ENCODE measurements at regions not wholly inside any gene's neighbourhood (a gene's known extent, or its start where the extent isn't known, plus 50 kb on each side); places are given as distances from the start of the nearest gene placed in this dataset.

- Histone ChIP-seq H3K79me1 (ENCODE audit: low read depth, low read length) (no peaks in the 10 kb centered on the region), H2AFZ (ENCODE audit: low read length) (no peak overlapping the region)
- no CpG with 5 or more reads among the region's 10 CpGs for WGBS, 2 donors (ENCODE audit: extremely low coverage in 2 of 2, insufficient read length in 2 of 2, insufficient replicate concordance in 1 of 2)
Measured at GRCh38 chr12:126518596-126519200, 1453.5 kb downstream of the AACS start.

GRCh38 chr12:126519833-126520232 is 1454.6 kb downstream of the AACS start:
- Histone ChIP-seq H3K9me3 (replicated peaks in 1 of 2; ENCODE audit: control insufficient read depth in 2 of 2, insufficient read depth in 1 of 2, low read depth in 1 of 2, low read length in 2 of 2) (no peaks in the 10 kb centered on the region), H4K91ac (ENCODE audit: low read depth, low read length, poor library complexity) (no peak overlapping the region)
- WGBS, 2 donors (ENCODE audit: extremely low coverage in 2 of 2, insufficient read length in 2 of 2, insufficient replicate concordance in 1 of 2): no CpG with 5 or more reads among the region's 3 CpGs

More at GRCh38 chr12:126518596-126519200, 1453.5 kb downstream of the AACS start:
- Histone ChIP-seq H4K8ac (ENCODE audit: low read depth, low read length) (no peak overlapping the region), H2BK5ac (ENCODE audit: low read length) (no peak overlapping the region), H2BK120ac (ENCODE audit: low read depth, low read length) (no peak overlapping the region), H2BK15ac (ENCODE audit: low read length) (no peak overlapping the region), H2BK12ac (ENCODE audit: low read length) (no peak overlapping the region), H3K4me1 (ENCODE audit: control insufficient read depth in 2 of 2, insufficient read depth in 1 of 2, low read depth in 1 of 2, low read length in 2 of 2) (no peaks in the 10 kb centered on the region), H4K91ac (ENCODE audit: low read depth, low read length, poor library complexity) (no peak overlapping the region), H3K9ac (ENCODE audit: low read depth, low read length, poor library complexity) (no peak overlapping the region), H3K27ac (replicated peaks; ENCODE audit: low read length) (no peak overlapping the region), H3K4me3 (ENCODE audit: low read length in 2 of 2) (no peak overlapping the region), H3K27me3 (ENCODE audit: control insufficient read depth in 3 of 3, insufficient read depth in 3 of 3, low read depth in 1 of 3, low read length in 3 of 3) (no peaks in the 10 kb centered on the region), H3K23ac (ENCODE audit: low read depth, low read length, poor library complexity) (no peak overlapping the region), H3K36me3 (replicated peaks in 1 of 2; ENCODE audit: control insufficient read depth in 2 of 2, insufficient read depth in 2 of 2, low read length in 2 of 2) (no peaks in the 10 kb centered on the region), H3K4me2 (ENCODE audit: insufficient read depth, low read length, poor library complexity, severe bottlenecking) (no peak overlapping the region), H3K9me3 (replicated peaks in 1 of 2; ENCODE audit: control insufficient read depth in 2 of 2, insufficient read depth in 1 of 2, low read depth in 1 of 2, low read length in 2 of 2) (no peaks in the 10 kb centered on the region), H3K18ac (ENCODE audit: low read length) (no peak overlapping the region), H3K4ac (ENCODE audit: low read length) (no peak overlapping the region), H3K14ac (ENCODE audit: low read length) (no peak overlapping the region), H2AK5ac (ENCODE audit: low read depth, low read length) (no peak overlapping the region)
- DNase-seq (ENCODE audit: low spot score): no peak

DNA sequence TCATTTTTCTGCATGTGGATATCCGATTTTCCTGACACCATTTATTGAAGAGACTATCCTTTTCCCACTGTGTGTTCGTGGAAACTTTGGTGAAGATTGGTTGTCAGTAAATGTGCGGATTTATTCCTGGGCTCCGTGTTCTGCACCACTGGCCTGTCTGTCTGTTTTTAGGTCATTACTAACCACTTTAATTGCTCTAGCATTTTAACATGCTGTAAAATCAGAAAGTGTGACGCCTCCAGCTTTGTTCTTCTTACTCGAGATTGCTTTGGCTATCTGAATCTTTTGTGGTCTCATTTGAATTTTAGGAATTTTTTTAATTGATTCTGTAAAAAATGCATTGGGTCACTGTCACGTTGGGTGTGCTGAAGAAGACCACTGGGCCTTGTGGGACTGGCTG is 1458.7 kb downstream of the AACS start:
- no peak overlapping the region for H2BK15ac ChIP-seq (ENCODE audit: low read length)

More at GRCh38 chr12:126519833-126520232, 1454.6 kb downstream of the AACS start:
- Histone ChIP-seq H3K27me3 (ENCODE audit: control insufficient read depth in 3 of 3, insufficient read depth in 3 of 3, low read depth in 1 of 3, low read length in 3 of 3) (no peaks in the 10 kb centered on the region), H2BK12ac (ENCODE audit: low read length) (no peak overlapping the region), H4K8ac (ENCODE audit: low read depth, low read length) (no peak overlapping the region), H3K23ac (ENCODE audit: low read depth, low read length, poor library complexity) (no peak overlapping the region), H3K27ac (replicated peaks; ENCODE audit: low read length) (no peak overlapping the region), H2AK5ac (ENCODE audit: low read depth, low read length) (no peak overlapping the region), H3K4me1 (ENCODE audit: control insufficient read depth in 2 of 2, insufficient read depth in 1 of 2, low read depth in 1 of 2, low read length in 2 of 2) (no peaks in the 10 kb centered on the region), H2BK15ac (ENCODE audit: low read length) (no peak overlapping the region), H3K14ac (ENCODE audit: low read length) (no peak overlapping the region), H3K4me3 (ENCODE audit: low read length in 2 of 2) (no peak overlapping the region), H3K4ac (ENCODE audit: low read length) (no peak overlapping the region), H3K18ac (ENCODE audit: low read length) (no peak overlapping the region), H3K9ac (ENCODE audit: low read depth, low read length, poor library complexity) (no peak overlapping the region), H2AFZ (ENCODE audit: low read length) (no peak overlapping the region), H2BK5ac (ENCODE audit: low read length) (no peak overlapping the region), H3K36me3 (replicated peaks in 1 of 2; ENCODE audit: control insufficient read depth in 2 of 2, insufficient read depth in 2 of 2, low read length in 2 of 2) (no peaks in the 10 kb centered on the region), H3K79me1 (ENCODE audit: low read depth, low read length) (no peaks in the 10 kb centered on the region), H3K4me2 (ENCODE audit: insufficient read depth, low read length, poor library complexity, severe bottlenecking) (no peak overlapping the region), H2BK120ac (ENCODE audit: low read depth, low read length) (no peak overlapping the region)
- no peak for DNase-seq (ENCODE audit: low spot score)

GRCh38 chr12:126534495-126534894 is 1469.3 kb downstream of the AACS start:
- Histone ChIP-seq H3K4me2 (ENCODE audit: insufficient read depth, low read length, poor library complexity, severe bottlenecking) (no peak overlapping the region), H2BK12ac (ENCODE audit: low read length) (no peak overlapping the region), H3K9ac (ENCODE audit: low read depth, low read length, poor library complexity) (no peak overlapping the region), H2AFZ (ENCODE audit: low read length) (no peak overlapping the region), H3K18ac (ENCODE audit: low read length) (no peak overlapping the region), H4K8ac (ENCODE audit: low read depth, low read length) (no peak overlapping the region), H2AK5ac (ENCODE audit: low read depth, low read length) (no peak overlapping the region), H3K14ac (ENCODE audit: low read length) (no peak overlapping the region), H2BK120ac (ENCODE audit: low read depth, low read length) (no peak overlapping the region), H4K91ac (ENCODE audit: low read depth, low read length, poor library complexity) (no peak overlapping the region), H3K79me1 (ENCODE audit: low read depth, low read length) (no peaks in the 10 kb centered on the region), H3K4ac (ENCODE audit: low read length) (no peak overlapping the region), H3K9me3 (replicated peaks in 1 of 2; ENCODE audit: control insufficient read depth in 2 of 2, insufficient read depth in 1 of 2, low read depth in 1 of 2, low read length in 2 of 2) (no peaks in the 10 kb centered on the region), H3K4me3 (ENCODE audit: low read length in 2 of 2) (no peak overlapping the region), H3K36me3 (replicated peaks in 1 of 2; ENCODE audit: control insufficient read depth in 2 of 2, insufficient read depth in 2 of 2, low read length in 2 of 2) (no peaks in the 10 kb centered on the region), H3K4me1 (ENCODE audit: control insufficient read depth in 2 of 2, insufficient read depth in 1 of 2, low read depth in 1 of 2, low read length in 2 of 2) (peaks cover 0 to 4% of the 10 kb centered on the region in 2 donors), H2BK15ac (ENCODE audit: low read length) (no peak overlapping the region), H3K27me3 (ENCODE audit: control insufficient read depth in 3 of 3, insufficient read depth in 3 of 3, low read depth in 1 of 3, low read length in 3 of 3) (no peaks in the 10 kb centered on the region), H3K27ac (replicated peaks; ENCODE audit: low read length) (no peak overlapping the region), H2BK5ac (ENCODE audit: low read length) (no peak overlapping the region), H3K23ac (ENCODE audit: low read depth, low read length, poor library complexity) (no peak overlapping the region)
- DNase-seq (ENCODE audit: low spot score): no peak
- no CpG with 5 or more reads among the region's 2 CpGs for WGBS, 2 donors (ENCODE audit: extremely low coverage in 2 of 2, insufficient read length in 2 of 2, insufficient replicate concordance in 1 of 2)

More for the DNA sequence above, 1458.7 kb downstream of the AACS start:
- no peak overlapping the region for H4K91ac ChIP-seq (ENCODE audit: low read depth, low read length, poor library complexity)
- H3K4ac ChIP-seq (ENCODE audit: low read length): no peak overlapping the region
- no peaks in the 10 kb centered on the region for H3K27me3 ChIP-seq (ENCODE audit: control insufficient read depth in 3 of 3, insufficient read depth in 3 of 3, low read depth in 1 of 3, low read length in 3 of 3)
- H3K14ac ChIP-seq (ENCODE audit: low read length): no peak overlapping the region
- H2BK5ac ChIP-seq (ENCODE audit: low read length): no peak overlapping the region
- no peaks in the 10 kb centered on the region for H3K9me3 ChIP-seq (replicated peaks in 1 of 2; ENCODE audit: control insufficient read depth in 2 of 2, insufficient read depth in 1 of 2, low read depth in 1 of 2, low read length in 2 of 2)
- H3K4me1 ChIP-seq (ENCODE audit: control insufficient read depth in 2 of 2, insufficient read depth in 1 of 2, low read depth in 1 of 2, low read length in 2 of 2): no peaks in the 10 kb centered on the region
- DNase-seq (ENCODE audit: low spot score): no peak
- no peak overlapping the region for H2AFZ ChIP-seq (ENCODE audit: low read length)
- H3K23ac ChIP-seq (ENCODE audit: low read depth, low read length, poor library complexity): no peak overlapping the region
- no peaks in the 10 kb centered on the region for H3K79me1 ChIP-seq (ENCODE audit: low read depth, low read length)
- no peak overlapping the region for H3K18ac ChIP-seq (ENCODE audit: low read length)
- no peak overlapping the region for H2BK12ac ChIP-seq (ENCODE audit: low read length)
- no peak overlapping the region for H2AK5ac ChIP-seq (ENCODE audit: low read depth, low read length)
- no peak overlapping the region for H3K9ac ChIP-seq (ENCODE audit: low read depth, low read length, poor library complexity)
- H3K27ac ChIP-seq (replicated peaks; ENCODE audit: low read length): no peak overlapping the region
- H4K8ac ChIP-seq (ENCODE audit: low read depth, low read length): no peak overlapping the region
- no peaks in the 10 kb centered on the region for H3K36me3 ChIP-seq (replicated peaks in 1 of 2; ENCODE audit: control insufficient read depth in 2 of 2, insufficient read depth in 2 of 2, low read length in 2 of 2)
- no peak overlapping the region for H3K4me2 ChIP-seq (ENCODE audit: insufficient read depth, low read length, poor library complexity, severe bottlenecking)
- WGBS, 2 donors (ENCODE audit: extremely low coverage in 2 of 2, insufficient read length in 2 of 2, insufficient replicate concordance in 1 of 2): no CpG with 5 or more reads among the region's 7 CpGs
- no peak overlapping the region for H3K4me3 ChIP-seq (ENCODE audit: low read length in 2 of 2)
- H2BK120ac ChIP-seq (ENCODE audit: low read depth, low read length): no peak overlapping the region
